Retinal pigment epithelial cell (primary cell): ENCODE measurements at regions not wholly inside any gene's neighbourhood (a gene's known extent, or its start where the extent isn't known, plus 50 kb on each side); places are given as distances from the start of the nearest gene placed in this dataset.

Source experiments
- DNase-seq: peaks from one replicate; pipeline ENCODE4 v3.0.0-alpha.2; 2010; ENCODE audit warnings: low read depth
- H3K4me3 ChIP-seq: 2 replicates; pipeline ENCODE4 v1.5.1; 2011; ENCODE audit warnings: mild to moderate bottlenecking, low read length, control low read depth, moderate library complexity
- CTCF ChIP-seq: conservative IDR thresholded peaks from 2 replicates; pipeline ENCODE4 v1.5.1; 2011; ENCODE audit warnings: low read depth, low read length, control low read depth, inconsistent platforms

GRCh38 chr4:24067367-24068193 is 177.7 kb upstream of the PPARGC1A start:
- no peak for TF ChIP-seq CTCF
- H3K4me3 ChIP-seq: no peak overlapping the region
- DNase-seq: peak; percentile 64

- no peak for TF ChIP-seq CTCF
- H3K4me3 ChIP-seq: no peak overlapping the region
- no peak for DNase-seq
These were observed 176.1 kb upstream of the PPARGC1A start for GRCh38 chr4:24065974-24066373.

GRCh38 chr4:24063731-24064130 is 173.9 kb upstream of the PPARGC1A start:
- H3K4me3 ChIP-seq: no peak overlapping the region
- no peak for DNase-seq
- TF ChIP-seq CTCF: no peak

- TF ChIP-seq CTCF: no peak
- no peak for DNase-seq
- no peak overlapping the region for H3K4me3 ChIP-seq
These were observed 171.1 kb upstream of the PPARGC1A start for GRCh38 chr4:24060932-24061331.

GRCh38 chr4:24059839-24060238 is 170.0 kb upstream of the PPARGC1A start:
- H3K4me3 ChIP-seq: no peak overlapping the region
- TF ChIP-seq CTCF: no peak
- no peak for DNase-seq

GRCh38 chr4:24057915-24058559 is 168.2 kb upstream of the PPARGC1A start:
- H3K4me3 ChIP-seq: no peak overlapping the region
- no peak for DNase-seq
- no peak for TF ChIP-seq CTCF

GRCh38 chr4:24056289-24056688 is 166.4 kb upstream of the PPARGC1A start:
- no peak for DNase-seq
- no peak overlapping the region for H3K4me3 ChIP-seq
- no peak for TF ChIP-seq CTCF
